Aorta (tissue), 5 donors: ENCODE measurements at regions not wholly inside any gene's neighbourhood (a gene's known extent, or its start where the extent isn't known, plus 50 kb on each side); places are given as distances from the start of the nearest gene placed in this dataset.
A peak's percentile ranks its signal among the peaks of the same experiment; 100 is the strongest.

Source experiments
- ATAC-seq: fragments of 200-7000 bp; cut with Tn5 transposase; one replicate; pipeline ENCODE4 v1.9.1; 2022; ENCODE audit warnings: moderate library complexity; ENCODE audit not compliant: low FRiP score
- DNase-seq, 2 donors: peaks; one replicate each; pipeline ENCODE4 v3.0.0-alpha.2; 2020
- H3K27ac ChIP-seq, 2 donors: one replicate each; pipeline ENCODE4 v1.5.1; 2013; ENCODE audit warnings: low read length in 2 of 2, mild to moderate bottlenecking in 2 of 2, moderate library complexity in 2 of 2, control low read depth in 1 of 2, inconsistent platforms in 1 of 2, low read depth in 1 of 2
- H3K27me3 ChIP-seq, 2 donors: one replicate each; pipeline ENCODE4 v1.6.1; 2013; ENCODE audit warnings: control low read depth in 1 of 2, low read length in 1 of 2, mild to moderate bottlenecking in 1 of 2, moderate library complexity in 1 of 2; ENCODE audit not compliant: insufficient read depth in 2 of 2, control insufficient read depth in 1 of 2
- H3K36me3 ChIP-seq, 2 donors: one replicate each; pipeline ENCODE4 v1.6.1; 2013; ENCODE audit warnings: control low read depth in 1 of 2, low read length in 1 of 2, mild to moderate bottlenecking in 1 of 2; ENCODE audit not compliant: insufficient read depth in 2 of 2, control insufficient read depth in 1 of 2
- H3K4me1 ChIP-seq, 2 donors: one replicate each; pipeline ENCODE4 v1.6.1; 2013; ENCODE audit warnings: low read length in 2 of 2, control low read depth in 1 of 2, mild to moderate bottlenecking in 1 of 2, moderate library complexity in 1 of 2; ENCODE audit not compliant: insufficient read depth in 2 of 2, control insufficient read depth in 1 of 2
- H3K4me3 ChIP-seq, 2 donors: one replicate each; pipeline ENCODE4 v1.5.1; 2013; ENCODE audit warnings: low read length in 2 of 2, control low read depth in 1 of 2, mild to moderate bottlenecking in 1 of 2
- H3K9me3 ChIP-seq: one replicate; pipeline ENCODE4 v1.6.1; 2013; ENCODE audit warnings: mild to moderate bottlenecking, low read length; ENCODE audit not compliant: control insufficient read depth
- WGBS, 2 donors: extraction: QIAGEN DNeasy Blood & Tissue Kit; methylation state at CpG; one replicate each; pipeline ENCODE4 v1.1.7; 2013; 5-methylcytosine and 5-hydroxymethylcytosine counted together
- intact Hi-C, 2 donors: fragments of 100-400 bp; cut with DNase I; formaldehyde crosslinking; loops; one replicate each; pipeline versions ENCODE4 v1.14.2 to v1.15.0; 2022
- donor health status: healthy with polysubstance abuse.
- donor health status: Bipolar disorder and iron deficiency.
- donor health status: DM: no; HTN: no; CAD: no.
- donor health status: DM: no; HTN: no; CAD: no.
- donor health status: DM: yes; HTN: yes; CAD: no.

- 57 to 60% methylated on average over 13 of the region's 13 CpGs for WGBS, 2 donors
- no peaks in the 10 kb centered on the region for H3K4me1 ChIP-seq
- no peak for DNase-seq
- no peak overlapping the region for H3K27ac ChIP-seq
- no peaks in the 10 kb centered on the region for H3K36me3 ChIP-seq
- no peaks in the 10 kb centered on the region for H3K9me3 ChIP-seq
- no peak overlapping the region for H3K4me3 ChIP-seq
- intact Hi-C loops: loop anchor here (5.0 kb wide), 3 partner anchors 80 to 495 kb away; no protein-coding TSS in a partner anchor
- ATAC-seq: no peak
- H3K27me3 ChIP-seq: no peaks in the 10 kb centered on the region
These were observed 367.9 kb downstream of the MTX2 start for GRCh38 chr2:176637142-176637485.

- DNase-seq (peak; percentile 69 to 92), ATAC-seq (peak; percentile 85)
- intact Hi-C loops: loop anchor here (2.0 to 5.0 kb wide), 5 partner anchors 80 to 513 kb away; no protein-coding TSS in a partner anchor
- Histone ChIP-seq H3K9me3 (no peaks in the 10 kb centered on the region), H3K4me1 (no peaks in the 10 kb centered on the region), H3K4me3 (peak overlapping the region; percentile 80 to 81), H3K27me3 (no peaks in the 10 kb centered on the region), H3K27ac (no peak overlapping the region), H3K36me3 (no peaks in the 10 kb centered on the region)
- WGBS, 2 donors: 3 to 4% methylated on average over 55 to 74 of the region's 74 CpGs
These were observed 368.4 kb downstream of the MTX2 start for GRCh38 chr2:176637486-176638166.

GRCh38 chr2:176638167-176639015 lies 369.1 kb downstream of the MTX2 start:
- no peaks in the 10 kb centered on the region for H3K9me3 ChIP-seq
- DNase-seq (peak; percentile 77 to 94), ATAC-seq (peak; percentile 94)
- no peak overlapping the region for H3K27ac ChIP-seq
- WGBS, 2 donors: 12 to 16% methylated on average over 27 to 39 of the region's 39 CpGs
- H3K4me1 ChIP-seq: no peaks in the 10 kb centered on the region
- intact Hi-C loops: loop anchor here (2.0 to 5.0 kb wide), 5 partner anchors 81 to 514 kb away; no protein-coding TSS in a partner anchor
- peak overlapping the region; percentile 80 to 81 for H3K4me3 ChIP-seq
- H3K27me3 ChIP-seq: no peaks in the 10 kb centered on the region
- no peaks in the 10 kb centered on the region for H3K36me3 ChIP-seq

GRCh38 chr2:176639016-176639343 lies 369.7 kb downstream of the MTX2 start:
- intact Hi-C loops: loop anchor here (2.0 to 5.0 kb wide), 5 partner anchors 82 to 514 kb away; no protein-coding TSS in a partner anchor
- DNase-seq (peak in 1 of 2 donors; percentile 72), ATAC-seq (no peak)
- H3K4me3 ChIP-seq: no peak overlapping the region
- H3K27me3 ChIP-seq: no peaks in the 10 kb centered on the region
- WGBS, 2 donors: 65 to 74% methylated on average over 7 of the region's 7 CpGs
- no peak overlapping the region for H3K27ac ChIP-seq
- H3K9me3 ChIP-seq: no peaks in the 10 kb centered on the region
- H3K36me3 ChIP-seq: no peaks in the 10 kb centered on the region
- no peaks in the 10 kb centered on the region for H3K4me1 ChIP-seq

- H3K36me3 ChIP-seq: no peaks in the 10 kb centered on the region
- ATAC-seq (no peak), DNase-seq (no peak)
- intact Hi-C loops: loop anchor here (2.0 to 5.0 kb wide), 5 partner anchors 82 to 515 kb away; no protein-coding TSS in a partner anchor
- WGBS, 2 donors: 56 to 70% methylated on average over 5 of the region's 5 CpGs
- H3K4me3 ChIP-seq: no peak overlapping the region
- no peaks in the 10 kb centered on the region for H3K4me1 ChIP-seq
- H3K27ac ChIP-seq: no peak overlapping the region
- H3K27me3 ChIP-seq: no peaks in the 10 kb centered on the region
- no peaks in the 10 kb centered on the region for H3K9me3 ChIP-seq
These were observed 370.4 kb downstream of the MTX2 start for GRCh38 chr2:176639671-176640070.

- Histone ChIP-seq H3K4me3 (no peak overlapping the region), H3K27ac (no peak overlapping the region), H3K9me3 (no peaks in the 10 kb centered on the region), H3K27me3 (no peaks in the 10 kb centered on the region), H3K36me3 (no peaks in the 10 kb centered on the region), H3K4me1 (no peaks in the 10 kb centered on the region)
- intact Hi-C loops: no loop called here
- ATAC-seq (no peak), DNase-seq (no peak)
- WGBS, 2 donors: 94 to 99% methylated on average over 2 of the region's 2 CpGs
These were observed 372.2 kb downstream of the MTX2 start for GRCh38 chr2:176641436-176641835.

GRCh38 chr2:176642074-176642473 lies 372.8 kb downstream of the MTX2 start:
- Histone ChIP-seq H3K4me1 (no peaks in the 10 kb centered on the region), H3K27me3 (no peaks in the 10 kb centered on the region), H3K36me3 (no peaks in the 10 kb centered on the region), H3K27ac (no peak overlapping the region), H3K4me3 (no peak overlapping the region), H3K9me3 (no peaks in the 10 kb centered on the region)
- ATAC-seq (no peak), DNase-seq (no peak)
- intact Hi-C loops: no loop called here
- WGBS, 2 donors: 70 to 73% methylated on average over 4 of the region's 4 CpGs

- ATAC-seq (peak; percentile 65), DNase-seq (no peak)
- 48% methylated on average over 8 of the region's 8 CpGs for WGBS, 2 donors
- peaks cover 2% of the 10 kb centered on the region for H3K9me3 ChIP-seq
- no peaks in the 10 kb centered on the region for H3K27me3 ChIP-seq
- H3K36me3 ChIP-seq: no peaks in the 10 kb centered on the region
- intact Hi-C loops: no loop called here
- H3K27ac ChIP-seq: no peak overlapping the region
- no peak overlapping the region for H3K4me3 ChIP-seq
- no peaks in the 10 kb centered on the region for H3K4me1 ChIP-seq
These were observed 374.4 kb downstream of the MTX2 start for GRCh38 chr2:176643646-176644045.
